IMR-90 (cell line): ENCODE measurements at regions not wholly inside any gene's neighbourhood (a gene's known extent, or its start where the extent isn't known, plus 50 kb on each side); places are given as distances from the start of the nearest gene placed in this dataset.

ENCODE experiments used
- ATAC-seq: fragments of 200-7000 bp; cut with Tn5 transposase; 2 replicates; pipeline ENCODE4 v1.9.1; 2020; ENCODE audit warnings: low read depth, mild to moderate bottlenecking, moderate library complexity
- BruUV-seq: library from RNA; stranded (reverse); fragments of 400-500 nt; replicated peaks from 2 replicates; lab custom pipeline; 2021; lab: Mats Ljungman, UMichigan
- CTCF ChIA-PET: fragments of 300-600 bp; formaldehyde crosslinking; extraction: SDS; loops from one replicate; lab custom pipeline; 2021; ENCODE audit warnings: antibody characterized with exemption; lab: Yijun Ruan, JAX
- POLR2A ChIA-PET: fragments of 300-600 bp; sonication (Branson Sonifier 250); formaldehyde crosslinking; loops from one replicate; lab custom pipeline; 2022; ENCODE audit warnings: antibody characterized with exemption; ENCODE audit not compliant: unreplicated experiment; lab: Charles Lee
- DNase-seq: peaks from one replicate; pipeline ENCODE4 v3.0.0; 2013
- H2AFZ ChIP-seq: replicated peaks from 2 replicates; pipeline ENCODE3; 2013; ENCODE audit warnings: low read length, mild to moderate bottlenecking; ENCODE audit not compliant: poor library complexity
- H2AK5ac ChIP-seq: 2 replicates; pipeline ENCODE4 v1.6.1; 2013; ENCODE audit warnings: low read depth, low read length, inconsistent platforms
- H2AK9ac ChIP-seq: replicated peaks from 2 replicates; pipeline ENCODE3; 2013; ENCODE audit warnings: mild to moderate bottlenecking, low read depth, low read length, moderate library complexity; ENCODE audit not compliant: poor library complexity
- H2BK120ac ChIP-seq: 2 replicates; pipeline ENCODE4 v1.6.1; 2013; ENCODE audit warnings: low read depth, low read length, inconsistent platforms
- H2BK15ac ChIP-seq: 3 replicates; pipeline ENCODE4 v1.6.1; 2013; ENCODE audit warnings: low read depth, low read length, inconsistent platforms
- H2BK20ac ChIP-seq: 2 replicates; pipeline ENCODE4 v1.6.1; 2013; ENCODE audit warnings: low read depth, mild to moderate bottlenecking, inconsistent platforms, low read length, moderate library complexity
- H2BK5ac ChIP-seq: 2 replicates; pipeline ENCODE4 v1.6.1; 2013; ENCODE audit warnings: mild to moderate bottlenecking, low read depth, low read length, inconsistent platforms; ENCODE audit not compliant: poor library complexity, severe bottlenecking
- H3K14ac ChIP-seq: replicated peaks from 2 replicates; pipeline ENCODE4 v1.6.1; 2013; ENCODE audit warnings: low read depth, low read length, inconsistent platforms
- H3K18ac ChIP-seq: 2 replicates; pipeline ENCODE4 v1.6.1; 2013; ENCODE audit warnings: low read depth, low read length, control low read depth
- H3K23ac ChIP-seq: 2 replicates; pipeline ENCODE4 v1.6.1; 2013; ENCODE audit warnings: low read depth, low read length, inconsistent platforms
- H3K27ac ChIP-seq: 2 replicates; pipeline ENCODE4 v1.5.1; 2013; ENCODE audit warnings: mild to moderate bottlenecking, control low read depth, low read length; ENCODE audit not compliant: insufficient read depth
- H3K27me3 ChIP-seq: 2 replicates; pipeline ENCODE4 v1.6.1; 2013; ENCODE audit warnings: low read length; ENCODE audit not compliant: control insufficient read depth, insufficient read depth
- H3K36me3 ChIP-seq: 2 replicates; pipeline ENCODE4 v1.6.1; 2013; ENCODE audit warnings: low read length, mixed read lengths; ENCODE audit not compliant: control insufficient read depth, insufficient read depth
- H3K4ac ChIP-seq: 2 replicates; pipeline ENCODE4 v1.6.1; 2013; ENCODE audit warnings: low read depth, low read length, inconsistent platforms
- H3K4me1 ChIP-seq: 2 replicates; pipeline ENCODE4 v1.6.1; 2013; ENCODE audit warnings: low read length, mixed read lengths; ENCODE audit not compliant: control insufficient read depth, insufficient read depth
- H3K4me2 ChIP-seq: 2 replicates; pipeline ENCODE4 v1.6.1; 2013; ENCODE audit warnings: low read depth, mild to moderate bottlenecking, control low read depth, low read length, moderate library complexity
- H3K4me3 ChIP-seq: 2 replicates; pipeline ENCODE4 v1.5.1; 2013; ENCODE audit warnings: low read depth, mild to moderate bottlenecking, control low read depth, low read length, moderate library complexity; ENCODE audit not compliant: insufficient read depth
- H3K56ac ChIP-seq: 2 replicates; pipeline ENCODE4 v1.6.1; 2013; ENCODE audit warnings: low read length, inconsistent platforms; ENCODE audit not compliant: insufficient read depth; ENCODE audit errors: extremely low read depth
- H3K79me1 ChIP-seq, 2 experiments: 2 replicates each; pipeline ENCODE4 v1.6.1; 2013; ENCODE audit warnings: low read length in 2 of 2, inconsistent platforms in 1 of 2, low read depth in 1 of 2
- H3K9ac ChIP-seq: 2 replicates; pipeline ENCODE4 v1.6.1; 2013; ENCODE audit warnings: low read depth, low read length, control low read depth
- H3K9me1 ChIP-seq: 2 replicates; pipeline ENCODE4 v1.6.1; 2013; ENCODE audit warnings: low read length, inconsistent platforms; ENCODE audit not compliant: insufficient read depth
- H3K9me3 ChIP-seq: 2 replicates; pipeline ENCODE4 v1.6.1; 2013; ENCODE audit warnings: low read length; ENCODE audit not compliant: control insufficient read depth, insufficient read depth
- H4K20me1 ChIP-seq: 2 replicates; pipeline ENCODE4 v1.6.1; 2013; ENCODE audit warnings: low read length, inconsistent platforms; ENCODE audit not compliant: insufficient read depth
- H4K5ac ChIP-seq: 2 replicates; pipeline ENCODE4 v1.6.1; 2013; ENCODE audit warnings: mild to moderate bottlenecking, low read depth, low read length, control low read depth
- H4K8ac ChIP-seq, 2 experiments: 2 replicates each; pipeline ENCODE4 v1.6.1; 2013; ENCODE audit warnings: low read depth in 2 of 2, low read length in 2 of 2, control low read depth in 1 of 2, inconsistent platforms in 1 of 2
- H4K91ac ChIP-seq: 2 replicates; pipeline ENCODE4 v1.6.1; 2013; ENCODE audit warnings: low read depth, low read length, inconsistent platforms; ENCODE audit not compliant: insufficient read depth
- CEBPB ChIP-seq: IDR thresholded peaks from 2 replicates; pipeline ENCODE4 v1.6.1; 2012; ENCODE audit warnings: low read depth, low read length, improper control_type of control experiment
- FOS ChIP-seq: fragments of 150-350 bp; IDR thresholded peaks from 2 replicates; pipeline ENCODE4 v1.6.1; 2016; ENCODE audit warnings: low read depth, low read length
- POLR2A ChIP-seq: IDR thresholded peaks from 2 replicates; pipeline ENCODE4 v1.6.1; 2012; ENCODE audit warnings: mild to moderate bottlenecking, low read depth, low read length
- RCOR1 ChIP-seq: IDR thresholded peaks from 2 replicates; pipeline ENCODE4 v1.6.1; 2012; ENCODE audit warnings: mild to moderate bottlenecking, low read length, improper control_type of control experiment; ENCODE audit not compliant: insufficient replicate concordance
- WGBS, 2 experiments: methylation state at CpG; one replicate each; pipeline versions ENCODE4 v1.1.5 to v1.1.7; 2013; ENCODE audit warnings: missing lambda C conversion rate in 2 of 2; ENCODE audit not compliant: insufficient read length in 1 of 2; ENCODE audit errors: extremely low coverage in 2 of 2; 5-methylcytosine and 5-hydroxymethylcytosine counted together
- dilution Hi-C: fragments of 300-500 bp; cut with HindIII; formaldehyde crosslinking; loops from one replicate; pipeline ENCODE4 v1.14.3; 2018; ENCODE audit warnings: low sequenced_read_pairs; ENCODE audit not compliant: unreplicated experiment
- in situ Hi-C: fragments of 300-500 bp; cut with MboI; formaldehyde crosslinking; loops from 3 replicates; pipeline ENCODE4 v1.14.3; 2019; ENCODE audit warnings: low sequenced_read_pairs, inconsistent platforms, mixed read lengths
- intact Hi-C: fragments of 100-400 bp; cut with micrococcal nuclease; formaldehyde crosslinking; loops from 2 replicates; pipeline ENCODE4 v1.10.0; 2022
- TF ChIP-seq, protein P1 (sequence below): fragments of 150-350 bp; IDR thresholded peaks from 2 replicates; pipeline ENCODE4 v1.6.1; 2017; ENCODE audit warnings: mild to moderate bottlenecking, antibody characterized with exemption, low read length, low read depth

DNA sequence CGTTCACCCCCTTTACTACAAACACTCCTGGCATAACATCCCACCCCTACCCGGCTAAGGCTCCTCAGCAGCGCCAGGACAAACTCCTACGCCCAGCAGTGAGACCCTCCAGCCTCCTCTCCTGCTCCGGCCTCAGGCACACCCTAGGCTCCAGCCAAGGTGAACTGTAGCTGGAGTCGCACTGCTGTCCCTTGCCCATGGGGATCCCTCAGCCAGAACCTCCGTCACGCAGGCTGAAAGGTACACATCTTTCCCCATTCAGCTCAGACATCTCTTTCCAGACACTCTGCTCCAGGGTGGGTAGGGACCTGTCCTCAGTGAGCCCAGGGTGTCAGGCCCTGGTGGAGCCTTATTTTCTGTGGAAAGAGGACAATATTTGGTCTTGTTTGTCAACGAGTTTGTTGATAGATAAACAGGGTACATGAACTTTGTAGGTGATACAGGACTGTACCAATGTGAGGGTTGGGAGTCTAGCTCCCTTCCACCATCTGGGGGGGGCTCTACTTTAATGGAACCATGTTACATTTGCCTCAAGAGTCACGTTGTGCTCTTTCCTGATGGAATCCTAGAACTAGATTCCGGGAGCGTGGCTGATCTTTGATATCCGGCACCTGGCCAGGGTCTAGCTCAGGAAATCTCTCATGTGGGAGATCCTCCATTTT lies 56.5 kb upstream of the SSBP3 start:
- Histone ChIP-seq H3K79me1 (no peaks in the 10 kb centered on the region), H3K27ac (no peak overlapping the region), H3K4ac (no peak overlapping the region), H3K4me2 (no peak overlapping the region), H3K9me3 (no peaks in the 10 kb centered on the region), H2AK9ac (no peak overlapping the region), H3K27me3 (peaks cover 10% of the 10 kb centered on the region), H3K18ac (no peak overlapping the region), H4K20me1 (no peaks in the 10 kb centered on the region), H3K4me1 (no peaks in the 10 kb centered on the region; the same call in 1 of the 2 replicates), H2AFZ (no peak overlapping the region), H3K56ac (no peak overlapping the region), H4K91ac (no peak overlapping the region), H3K23ac (no peak overlapping the region), H3K9ac (no peak overlapping the region), H4K5ac (no peak overlapping the region), H2BK120ac (no peak overlapping the region), H3K14ac (no peak overlapping the region), H2BK15ac (no peak overlapping the region), H4K8ac (no peak overlapping the region), H2BK5ac (no peak overlapping the region), H3K9me1 (peaks cover 2% of the 10 kb centered on the region; the same call in 1 of the 2 replicates), H2AK5ac (no peak overlapping the region), H3K4me3 (no peak overlapping the region), H2BK20ac (no peak overlapping the region), H3K36me3 (no peaks in the 10 kb centered on the region)
- dilution Hi-C loops (no loop called here), in situ Hi-C loops (no loop called here), intact Hi-C loops (no loop called here)
- 75% methylated on average over 2 of the region's 13 CpGs; no CpG with 5 or more reads in 1 of the 2 experiments for WGBS, 2 experiments
- ATAC-seq (no peak), DNase-seq (no peak)
- POLR2A ChIA-PET, result interaction anchor here (0.6 kb wide), 1 partner anchor 79 kb away, joined by 9 read pairs; no protein-coding TSS in a partner anchor
- CTCF ChIA-PET, result no interaction called here
- TF ChIP-seq RCOR1 (no peak), POLR2A (no peak), FOS (no peak), CEBPB (no peak)
- TF ChIP-seq, protein P1, sequence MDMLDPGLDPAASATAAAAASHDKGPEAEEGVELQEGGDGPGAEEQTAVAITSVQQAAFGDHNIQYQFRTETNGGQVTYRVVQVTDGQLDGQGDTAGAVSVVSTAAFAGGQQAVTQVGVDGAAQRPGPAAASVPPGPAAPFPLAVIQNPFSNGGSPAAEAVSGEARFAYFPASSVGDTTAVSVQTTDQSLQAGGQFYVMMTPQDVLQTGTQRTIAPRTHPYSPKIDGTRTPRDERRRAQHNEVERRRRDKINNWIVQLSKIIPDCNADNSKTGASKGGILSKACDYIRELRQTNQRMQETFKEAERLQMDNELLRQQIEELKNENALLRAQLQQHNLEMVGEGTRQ, result no peak
- no TSS peak for BruUV-seq
